ENCODE measurements at regions not wholly inside any gene's neighbourhood (a gene's known extent, or its start where the extent isn't known, plus 50 kb on each side); places are given as distances from the start of the nearest gene placed in this dataset.
"Not testable (repeated sequence)": the region's sequence is repeated elsewhere in the genome, so short reads cannot be mapped to it uniquely, and the experiment has no call there.

DNA sequence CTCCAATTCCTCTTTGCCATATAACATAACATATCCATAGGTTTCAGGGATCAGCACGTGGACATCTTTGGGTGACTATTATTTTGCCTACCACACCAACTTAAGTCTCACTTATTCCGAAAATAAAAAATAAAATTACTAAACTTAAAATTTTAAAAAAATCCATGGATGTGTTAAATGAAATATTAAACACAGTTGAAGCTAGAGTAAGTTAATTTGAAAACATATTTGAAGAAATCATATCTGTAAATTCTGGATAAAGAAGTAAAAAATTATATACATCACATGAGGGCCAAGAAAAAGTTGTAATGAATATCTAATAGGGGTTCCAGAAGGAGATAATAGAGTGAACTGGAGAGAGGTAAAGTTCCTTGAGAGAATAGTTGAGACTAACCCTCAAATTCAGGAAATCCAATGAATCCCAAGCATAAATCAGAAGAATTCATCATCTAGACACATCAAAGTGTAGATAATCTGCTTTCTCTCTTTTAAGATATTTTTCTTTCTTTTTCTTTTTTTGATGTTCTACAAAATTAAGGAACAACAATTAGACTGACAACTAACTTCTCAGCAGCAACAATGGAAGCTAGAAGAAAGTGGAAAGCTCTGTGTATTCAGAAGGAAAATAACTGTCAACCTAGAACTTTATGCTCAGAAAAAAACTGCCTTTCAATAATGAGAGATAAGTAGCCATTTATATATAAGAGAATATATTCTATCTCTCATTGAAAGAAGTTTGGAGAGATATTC, 147.4 kb downstream of the ABHD5 start:
- no peak for DNase-seq (ENCODE audit: low read depth)

DNA sequence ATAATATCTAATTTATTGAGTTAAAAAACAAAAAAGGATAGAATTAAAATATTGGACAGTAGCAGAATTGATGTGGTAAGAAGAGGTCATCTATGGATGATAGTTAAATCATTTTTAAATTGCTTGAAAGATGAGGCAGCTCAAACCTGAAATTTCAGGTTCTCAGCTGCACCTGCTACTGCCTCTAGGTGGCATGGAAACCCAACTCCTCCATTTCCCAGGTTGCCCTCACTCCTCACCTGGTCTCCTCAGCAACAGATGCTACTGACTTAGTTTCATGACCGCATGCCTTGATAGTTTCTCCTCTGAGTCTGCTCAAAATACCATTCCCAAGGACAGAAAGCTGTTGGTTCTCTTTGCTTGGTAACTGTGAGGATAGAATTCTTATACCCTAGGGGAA, 148.1 kb downstream of the ABHD5 start:
- no peak for DNase-seq (ENCODE audit: low read depth)

DNA sequence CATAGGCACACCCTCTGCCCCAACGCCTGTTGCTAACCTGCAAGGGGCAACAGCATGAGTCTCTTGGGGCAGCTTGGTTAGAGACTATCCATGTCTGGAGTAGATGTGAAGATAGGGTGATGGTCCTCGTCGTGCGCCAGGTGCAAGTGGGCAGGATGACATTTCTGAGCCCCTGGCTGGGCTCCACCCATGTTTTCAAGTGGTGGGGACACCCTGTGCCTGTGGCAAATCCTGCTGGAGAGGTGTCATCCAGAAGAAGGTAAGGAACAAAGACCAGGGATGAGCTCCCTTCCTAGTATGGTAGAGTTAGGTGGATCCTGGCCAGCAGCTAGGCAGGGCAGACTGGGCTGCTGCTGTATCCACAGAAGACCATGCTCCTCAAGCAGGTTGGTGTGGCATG, 152.6 kb downstream of the ABHD5 start:
- no peak for DNase-seq (ENCODE audit: low read depth)

DNA sequence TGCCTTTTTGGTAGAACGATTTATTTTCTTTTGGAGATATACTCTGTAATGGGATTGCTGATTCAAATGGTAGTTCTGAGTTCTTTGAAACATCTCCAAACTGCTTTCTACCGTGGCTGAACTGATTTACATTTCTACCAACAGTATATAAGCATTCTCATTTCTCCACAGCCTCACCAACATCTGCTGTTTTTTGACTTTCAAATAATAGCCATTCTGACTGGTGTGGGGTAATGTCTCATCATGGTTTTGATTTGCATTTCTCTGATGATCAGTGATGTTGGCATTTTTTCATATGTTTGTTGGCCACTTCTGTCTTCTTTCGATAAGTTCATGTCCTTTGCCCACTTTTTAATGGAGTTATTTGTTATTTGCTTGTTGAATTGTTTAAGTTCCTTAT, 154.0 kb downstream of the ABHD5 start:
- DNase-seq (ENCODE audit: low read depth): no peak

DNA sequence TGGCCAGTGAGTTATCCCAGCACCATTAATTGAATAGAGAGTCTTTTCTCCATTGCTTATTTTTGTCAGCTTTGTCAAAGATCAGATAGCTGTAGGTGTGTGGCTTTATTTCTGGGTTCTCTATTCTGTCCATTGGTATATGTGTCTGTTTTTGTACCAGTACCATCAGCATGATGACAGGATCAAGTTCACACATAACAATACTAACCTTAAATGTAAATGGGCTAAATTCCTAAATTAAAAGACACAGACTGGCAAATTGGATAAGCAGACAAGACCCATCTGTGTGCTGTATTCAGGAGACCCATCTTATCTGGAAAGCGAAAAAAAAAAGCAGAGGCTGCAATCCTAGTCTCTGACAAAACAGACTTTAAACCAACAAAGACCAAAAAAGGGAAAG, 154.8 kb downstream of the ABHD5 start:
- not testable (repeated sequence) for DNase-seq (ENCODE audit: low read depth)

DNA sequence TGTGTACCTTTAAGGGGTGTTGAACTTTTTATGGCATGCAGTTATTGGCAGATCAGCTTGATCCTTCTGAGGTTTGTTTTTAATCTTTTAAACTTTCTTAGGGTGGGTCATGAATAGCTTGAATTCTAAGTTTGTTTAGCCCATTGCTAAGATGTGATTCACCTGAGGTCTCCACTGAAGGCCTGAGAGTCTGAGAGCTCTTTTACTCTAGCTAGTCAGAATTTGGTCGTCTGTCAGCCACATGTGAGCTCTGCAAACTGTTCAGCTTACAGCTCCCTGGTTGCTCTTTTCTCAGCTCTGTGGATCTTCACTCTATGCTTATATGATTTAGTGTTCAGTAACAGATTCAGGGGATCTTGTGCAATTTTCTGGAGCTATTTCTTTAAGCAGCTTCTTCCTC, 161.3 kb downstream of the ABHD5 start:
- DNase-seq (ENCODE audit: low read depth): peak; percentile 80

DNA sequence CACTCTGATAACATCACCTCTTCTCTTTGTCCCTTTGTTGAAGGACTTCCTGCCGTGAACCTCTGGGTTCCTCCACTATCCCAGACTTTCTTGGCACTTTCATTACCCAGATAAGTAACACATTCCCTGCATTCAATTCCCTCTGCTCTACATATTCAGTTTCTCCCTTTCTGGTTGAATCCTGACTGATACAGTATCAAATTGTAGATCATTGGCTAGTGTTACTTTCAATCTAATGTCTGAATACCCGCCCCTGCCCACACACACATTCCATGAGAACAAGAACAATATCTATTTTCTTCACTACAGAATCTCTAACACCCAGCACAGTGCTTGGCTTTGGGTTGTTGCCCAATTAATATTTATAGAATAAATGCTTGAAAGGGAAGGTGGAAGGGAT, 163.5 kb downstream of the ABHD5 start:
- no peak for DNase-seq (ENCODE audit: low read depth)

DNA sequence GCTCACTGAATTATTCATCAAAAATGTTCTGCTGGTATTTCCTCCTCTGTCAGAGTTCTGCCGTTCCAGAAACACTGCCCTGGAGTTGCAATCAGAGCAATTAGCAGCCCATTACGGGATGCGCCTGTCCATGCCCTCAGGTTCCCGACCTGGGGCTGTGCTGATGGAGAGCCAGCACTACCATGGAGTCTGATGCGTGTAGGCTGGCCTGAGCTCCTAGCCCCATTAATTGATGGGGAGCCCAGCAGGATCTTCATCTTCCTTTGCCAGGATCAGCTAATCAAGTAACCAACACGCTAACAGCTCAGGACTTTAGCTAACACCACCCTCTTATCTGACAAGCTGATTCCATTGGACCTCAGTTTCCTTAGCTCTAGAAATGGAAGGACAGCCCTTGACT, 164.2 kb downstream of the ABHD5 start:
- DNase-seq (ENCODE audit: low read depth): no peak

DNA sequence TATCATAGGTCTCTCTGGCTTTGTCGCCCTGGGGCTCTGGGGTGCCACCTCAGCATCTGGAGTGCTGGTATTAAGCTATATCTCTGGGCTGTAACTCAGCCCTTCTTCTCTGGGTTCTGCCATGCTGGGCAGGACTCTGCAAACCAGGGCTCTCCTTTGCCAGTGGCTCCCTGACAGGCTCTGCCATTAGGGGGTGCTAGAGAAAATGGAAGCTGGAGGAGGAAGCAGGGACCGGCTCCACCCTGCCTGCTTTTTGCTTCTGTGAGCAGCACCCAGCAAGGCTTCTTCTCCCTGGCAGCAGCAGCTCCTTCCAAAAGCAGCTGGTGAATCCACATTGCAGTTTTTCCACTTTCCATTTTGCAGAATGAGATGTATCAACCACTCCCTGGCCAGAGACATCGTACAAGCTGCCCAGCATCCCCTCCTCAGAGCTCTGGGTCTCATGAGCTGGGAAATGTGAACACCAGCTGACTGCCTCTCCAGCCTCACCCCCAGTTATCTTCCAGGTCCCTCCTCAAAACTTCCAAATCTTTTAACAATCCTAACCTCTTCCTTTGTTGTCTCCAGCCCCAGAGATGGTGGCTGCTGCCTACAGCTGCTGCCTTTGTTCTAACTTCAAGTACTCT, 165.0 kb downstream of the ABHD5 start:
- peak; percentile 54 for DNase-seq (ENCODE audit: low read depth)

DNA sequence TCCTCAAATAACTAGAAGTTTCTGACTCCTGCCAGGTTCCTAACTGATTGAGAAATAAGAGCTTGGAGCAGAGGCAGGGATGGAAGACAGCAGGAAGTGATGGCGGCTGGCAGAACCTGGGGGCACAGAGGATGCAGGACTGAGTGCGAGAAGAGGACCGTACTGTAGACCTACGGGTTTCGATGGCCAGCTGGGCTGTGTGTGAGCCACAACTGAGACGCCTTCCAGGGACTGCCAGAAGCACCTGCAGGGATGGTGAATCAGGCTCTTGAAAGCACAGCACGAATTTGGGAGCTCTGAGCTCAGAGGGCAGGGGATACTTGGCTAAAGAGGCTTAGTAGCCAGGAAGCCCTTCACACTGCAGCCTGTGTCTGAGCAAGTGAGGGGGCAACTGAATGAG, 165.6 kb downstream of the ABHD5 start:
- no peak for DNase-seq (ENCODE audit: low read depth)

DNA sequence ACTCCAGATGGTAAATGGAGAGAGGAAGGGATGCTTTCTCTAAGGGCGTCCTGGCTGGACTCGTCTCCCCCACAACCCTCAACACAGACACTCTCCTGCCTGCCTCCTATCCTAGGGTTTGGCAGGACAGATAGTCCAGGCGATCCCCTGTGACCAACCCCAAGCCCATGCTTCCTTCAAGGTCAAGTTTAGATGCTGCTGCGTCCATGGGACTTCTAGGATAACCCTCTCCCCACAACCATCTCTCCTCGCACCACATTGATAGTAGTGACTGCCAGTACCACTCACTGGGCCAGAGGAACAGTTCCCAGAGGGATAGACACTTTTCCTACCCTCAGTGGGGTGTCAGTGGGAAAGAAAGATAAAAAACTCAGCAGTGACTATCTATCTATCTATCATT, 166.0 kb downstream of the ABHD5 start:
- DNase-seq (ENCODE audit: low read depth): no peak

DNA sequence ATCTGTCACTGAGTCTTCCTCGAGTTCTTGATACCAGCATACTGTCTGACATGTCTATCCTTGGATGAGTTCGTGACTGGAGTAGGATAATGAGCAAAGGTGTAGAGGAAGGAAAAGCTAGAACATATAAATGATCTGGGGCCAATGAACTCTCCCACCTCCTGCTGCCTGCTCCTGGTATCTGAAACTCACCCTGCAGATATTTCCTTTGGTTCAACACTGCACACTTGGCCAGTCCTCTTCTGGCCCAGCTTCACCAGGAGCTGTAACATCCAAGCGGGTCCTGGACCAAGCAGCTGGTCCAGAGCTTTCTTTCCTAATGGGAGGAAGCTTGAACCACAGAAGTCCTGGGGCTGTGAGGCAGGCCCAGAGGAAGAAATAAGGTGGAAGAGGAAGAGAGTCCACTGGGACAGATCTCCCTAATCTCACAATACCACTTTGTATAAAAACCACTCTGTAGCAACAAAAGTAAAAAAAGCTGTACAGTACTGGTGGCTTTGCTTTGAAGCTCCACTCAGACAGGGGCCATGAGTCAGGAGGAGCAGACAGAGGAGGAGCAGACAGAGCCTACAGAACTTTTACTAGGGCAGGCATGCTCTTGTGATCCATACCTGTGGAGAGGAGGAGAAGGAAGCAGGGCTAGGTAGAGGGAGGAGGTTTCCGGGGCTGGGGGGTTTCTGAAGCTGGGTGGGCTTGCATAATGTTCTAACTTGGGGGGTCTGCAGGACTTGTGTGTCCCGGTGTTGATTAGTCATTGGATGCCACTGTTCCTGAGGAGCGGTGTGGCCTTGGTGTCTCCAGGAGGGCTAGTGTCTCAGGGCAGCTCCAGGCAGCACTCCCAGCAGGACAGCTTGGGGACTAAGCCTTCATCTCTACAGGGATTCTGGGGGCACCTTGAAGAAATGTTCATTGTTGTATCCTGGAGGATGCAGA, 166.9 kb downstream of the ABHD5 start:
- no peak for DNase-seq (ENCODE audit: low read depth)

DNA sequence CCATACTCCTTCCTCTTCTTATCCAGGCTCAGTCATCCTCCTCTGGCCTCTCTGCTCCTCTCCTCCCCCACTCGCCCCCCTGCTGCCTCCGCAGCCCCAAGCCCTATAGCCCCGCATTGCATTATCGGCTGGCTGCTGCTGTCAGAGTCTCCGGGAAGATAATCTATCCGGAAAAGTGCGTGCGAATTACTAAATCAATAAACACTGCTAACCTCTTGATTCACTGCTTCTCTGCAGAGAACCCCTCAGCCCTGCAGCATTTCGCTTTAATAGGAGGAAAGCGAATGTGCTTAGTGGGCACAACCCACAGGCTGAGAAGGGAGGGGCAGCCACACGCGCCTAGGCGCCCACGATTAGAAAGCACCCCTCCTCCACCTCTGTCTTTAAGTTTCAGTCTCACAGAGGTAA, 167.6 kb downstream of the ABHD5 start:
- DNase-seq (ENCODE audit: low read depth): no peak

DNA sequence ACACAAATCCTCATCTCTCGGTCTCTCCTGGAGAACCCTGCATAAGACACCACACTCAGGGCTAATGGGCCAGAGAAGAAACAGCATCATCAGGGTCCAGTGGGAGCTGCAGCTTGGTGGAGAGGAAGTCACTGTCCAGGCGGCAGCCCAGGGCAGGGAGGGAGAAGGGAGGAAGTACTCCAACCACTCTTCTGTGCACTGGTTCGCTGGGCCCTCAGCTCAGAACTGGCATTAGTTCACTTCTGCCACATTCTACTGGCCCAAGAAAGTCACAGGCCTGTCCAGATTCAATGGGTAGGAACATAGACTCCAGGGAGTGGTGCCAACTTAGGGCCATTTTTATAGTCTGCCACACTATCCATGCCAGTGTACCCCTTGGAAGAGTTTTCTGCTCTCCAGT, 169.0 kb downstream of the ABHD5 start:
- DNase-seq (ENCODE audit: low read depth): no peak

DNA sequence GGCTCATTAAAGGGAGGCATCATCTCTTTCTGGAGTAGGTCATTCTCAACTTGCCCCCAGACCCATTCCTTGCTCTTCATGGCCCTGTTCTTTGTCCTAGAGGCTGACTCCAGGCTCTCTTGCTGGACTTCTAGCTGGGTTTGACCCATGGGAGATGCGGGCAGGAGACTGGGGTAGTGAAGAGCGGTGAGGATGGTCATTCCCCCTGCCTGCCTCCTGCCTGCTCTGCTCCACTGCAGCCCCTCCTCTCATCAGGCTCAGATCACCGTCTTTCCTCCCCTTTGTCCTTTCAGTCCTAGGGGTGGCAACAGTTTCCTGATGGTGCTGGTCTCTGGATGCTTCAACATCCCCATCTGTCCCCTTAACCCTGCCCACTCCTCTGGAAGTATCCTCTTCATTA, 170.9 kb downstream of the ABHD5 start:
- no peak for DNase-seq (ENCODE audit: low read depth)

DNA sequence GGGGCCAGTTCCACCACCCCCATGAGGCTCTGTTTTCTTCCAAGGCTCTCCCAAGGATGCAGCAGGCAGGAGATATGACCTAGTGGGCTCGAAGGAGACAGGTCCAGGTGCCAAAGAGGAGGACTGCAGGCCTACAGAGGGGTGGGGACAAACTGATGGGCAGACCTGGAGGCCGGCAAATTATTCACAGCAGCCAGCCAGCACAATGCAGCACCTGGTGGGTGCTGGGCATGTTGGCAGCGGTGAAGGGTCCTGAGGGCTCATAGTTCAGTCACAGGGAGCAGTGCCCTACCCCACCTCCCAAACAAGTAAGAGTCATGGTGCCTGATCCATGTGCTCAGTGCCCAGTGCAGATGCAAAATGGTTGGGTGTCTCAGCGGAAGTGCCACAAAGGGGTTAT, 171.7 kb downstream of the ABHD5 start:
- no peak for DNase-seq (ENCODE audit: low read depth)

DNA sequence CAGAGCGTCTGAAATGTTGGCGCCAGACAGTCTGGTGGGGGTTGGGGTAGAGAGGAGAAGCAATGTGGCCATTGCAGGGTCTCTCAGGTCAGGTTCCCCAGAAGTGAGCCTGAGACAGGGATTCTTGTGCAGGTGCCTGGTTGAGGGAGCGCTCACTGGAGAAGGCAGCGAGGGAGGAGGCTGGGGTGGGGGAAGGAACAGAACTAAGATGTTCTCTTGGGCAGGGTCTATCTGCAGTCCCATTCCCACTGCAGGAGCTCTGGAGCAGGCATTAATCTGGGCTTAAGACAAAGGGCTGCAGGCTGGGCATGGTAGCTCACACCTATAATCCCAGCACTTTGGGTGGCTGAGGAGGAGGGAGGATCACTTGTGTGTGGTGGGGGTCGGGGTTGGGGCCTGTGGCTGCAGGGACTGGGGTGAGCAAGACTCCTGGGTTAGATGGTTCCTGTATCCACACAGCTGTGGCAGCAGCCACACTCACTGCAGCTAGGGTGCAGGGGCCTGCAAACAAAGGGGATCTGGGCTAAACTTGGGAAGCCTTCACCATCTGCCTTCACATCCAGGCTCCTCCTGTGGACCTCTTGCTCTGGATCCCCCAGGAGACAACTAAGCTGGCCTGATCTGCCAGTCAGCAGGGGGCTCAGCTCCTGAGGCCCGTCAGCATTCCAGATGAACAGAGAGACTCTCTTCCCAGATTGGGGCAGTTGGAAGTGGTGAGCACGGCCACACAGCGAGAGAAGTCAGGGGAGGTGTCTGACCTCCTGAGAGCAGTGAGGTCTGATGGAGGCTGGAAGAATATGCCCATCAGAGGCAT, 172.5 kb downstream of the ABHD5 start:
- DNase-seq (ENCODE audit: low read depth): no peak

DNA sequence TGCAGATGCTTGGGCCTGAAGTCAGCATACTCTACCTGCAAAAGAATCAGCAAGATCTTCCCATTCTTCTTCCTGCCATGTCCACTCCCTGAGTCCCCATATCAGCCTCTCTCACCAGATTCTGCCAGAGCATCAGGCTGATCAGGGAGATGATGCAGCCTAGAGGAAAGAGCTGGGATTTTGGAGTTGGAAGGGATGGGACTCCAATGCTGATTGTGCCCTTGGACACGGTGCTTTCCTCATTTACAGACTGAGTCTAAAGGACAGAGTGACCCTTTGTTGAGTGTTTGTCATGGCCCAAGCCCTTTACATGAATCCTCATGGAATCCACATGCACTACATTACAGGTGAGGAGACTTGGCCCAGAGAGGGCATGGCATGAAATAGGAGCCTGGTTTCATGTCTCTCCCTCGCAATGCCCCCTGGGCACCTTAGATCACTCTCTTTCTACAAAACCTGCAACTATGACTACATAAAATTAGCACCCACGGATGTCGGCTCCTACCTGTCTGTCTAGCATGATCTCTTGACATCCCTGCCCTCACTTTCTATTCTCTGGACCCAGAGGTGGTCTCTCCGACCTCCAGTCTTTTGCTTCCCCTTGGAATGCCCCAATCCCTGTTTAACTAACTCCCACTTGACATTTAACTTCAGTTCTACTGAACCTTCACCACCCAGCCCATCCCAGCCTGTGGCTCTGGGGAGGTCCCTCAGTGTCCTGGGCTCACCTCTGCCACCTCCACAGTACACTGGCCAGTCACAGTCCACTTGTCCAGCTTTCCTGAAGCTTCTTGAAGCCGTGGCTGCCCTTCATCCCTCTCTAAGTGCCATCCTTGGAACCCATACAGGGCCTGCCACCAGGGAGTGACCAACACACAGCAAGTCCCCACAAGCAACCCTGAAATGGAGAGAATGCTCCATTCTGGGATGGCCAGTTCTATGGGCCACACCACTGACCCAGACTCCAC, 173.5 kb downstream of the ABHD5 start:
- DNase-seq (ENCODE audit: low read depth): no peak

DNA sequence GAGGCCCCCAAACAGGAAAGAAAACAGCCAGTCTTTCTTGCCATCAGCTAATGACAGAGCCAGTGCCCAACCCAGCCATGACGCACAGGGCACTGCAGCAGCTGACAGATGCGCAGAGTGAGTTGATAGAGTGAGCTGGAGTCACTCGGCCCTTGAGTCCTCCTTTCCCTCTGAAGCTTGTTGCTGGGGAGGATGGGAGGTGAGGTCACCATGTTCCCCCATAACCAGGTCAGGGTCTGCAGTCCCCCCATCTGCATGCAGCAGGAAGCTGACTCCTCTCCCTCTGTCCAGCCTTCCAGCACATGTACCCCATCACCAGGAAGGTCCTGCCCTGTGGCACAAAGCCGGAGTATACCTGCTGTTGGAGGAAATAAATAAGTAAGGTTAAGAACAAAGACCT, 174.6 kb downstream of the ABHD5 start:
- DNase-seq (ENCODE audit: low read depth): no peak

DNA sequence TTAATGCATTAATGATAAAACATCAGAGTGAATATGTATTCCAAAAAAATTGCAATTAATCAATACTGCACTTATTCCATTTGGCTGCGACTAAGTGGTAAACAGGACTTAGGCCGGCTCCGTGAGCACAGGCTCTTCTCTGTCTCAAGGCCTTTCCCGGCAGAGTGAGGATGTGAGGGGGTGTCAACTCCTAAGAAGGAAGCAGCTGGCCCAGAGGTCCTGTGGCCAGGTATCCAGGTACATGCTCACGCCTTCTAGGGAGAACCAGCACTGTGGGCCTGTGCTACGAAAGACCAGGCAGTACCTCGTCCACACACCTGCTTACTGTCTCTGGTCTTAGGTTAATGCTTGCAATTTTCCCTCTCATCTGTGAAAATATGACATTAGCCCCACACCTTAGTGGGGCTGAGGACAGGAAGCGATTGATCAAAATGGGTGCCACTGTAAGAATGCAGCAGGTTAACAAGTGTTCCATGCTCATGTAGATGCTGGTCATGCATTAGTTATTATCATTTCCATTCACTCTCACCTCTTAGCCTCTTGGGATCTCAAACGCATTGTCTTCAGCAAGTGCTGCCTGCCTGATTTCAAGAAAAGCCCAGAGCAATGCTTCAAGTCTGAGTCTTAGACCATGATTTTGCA, 175.3 kb downstream of the ABHD5 start:
- no peak for DNase-seq (ENCODE audit: low read depth)
